Effector CD4-positive, alpha-beta T cell (primary cell): ENCODE measurements at regions not wholly inside any gene's neighbourhood (a gene's known extent, or its start where the extent isn't known, plus 50 kb on each side); places are given as distances from the start of the nearest gene placed in this dataset.
"Not testable (repeated sequence)": the region's sequence is repeated elsewhere in the genome, so short reads cannot be mapped to it uniquely, and the experiment has no call there.

Experiments used
- DNase-seq: peaks from one replicate; pipeline ENCODE4 v3.0.0-alpha.2; 2020

DNA sequence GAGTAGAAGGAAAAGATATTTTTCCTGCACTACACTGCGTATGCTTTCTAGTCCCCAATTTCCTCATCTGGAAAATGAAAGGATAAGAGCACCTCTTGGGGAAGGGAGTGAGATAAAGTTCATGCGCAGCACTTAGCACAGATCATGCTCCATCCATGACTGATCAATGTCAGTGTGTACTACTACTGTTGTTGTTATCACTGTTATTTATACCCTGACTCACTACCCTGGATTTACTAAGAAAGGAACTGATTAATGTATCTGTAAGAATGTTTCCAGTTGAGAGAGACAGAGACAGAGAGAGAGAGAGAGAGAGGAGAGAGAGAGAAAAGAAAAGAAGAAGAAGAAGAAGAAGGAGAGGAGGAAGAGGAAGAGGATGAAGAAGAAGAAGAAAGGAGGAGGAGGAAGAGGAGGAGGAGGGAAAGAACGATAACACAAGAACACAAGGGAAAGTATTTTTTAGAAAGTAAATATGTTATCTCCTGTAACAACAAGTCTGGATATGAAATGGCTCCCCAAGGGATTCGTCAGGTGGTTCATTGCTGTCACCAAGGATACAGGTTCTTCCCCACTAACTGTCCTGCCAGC is 212.2 kb upstream of the PROK2 start:
- DNase-seq = no peak

DNA sequence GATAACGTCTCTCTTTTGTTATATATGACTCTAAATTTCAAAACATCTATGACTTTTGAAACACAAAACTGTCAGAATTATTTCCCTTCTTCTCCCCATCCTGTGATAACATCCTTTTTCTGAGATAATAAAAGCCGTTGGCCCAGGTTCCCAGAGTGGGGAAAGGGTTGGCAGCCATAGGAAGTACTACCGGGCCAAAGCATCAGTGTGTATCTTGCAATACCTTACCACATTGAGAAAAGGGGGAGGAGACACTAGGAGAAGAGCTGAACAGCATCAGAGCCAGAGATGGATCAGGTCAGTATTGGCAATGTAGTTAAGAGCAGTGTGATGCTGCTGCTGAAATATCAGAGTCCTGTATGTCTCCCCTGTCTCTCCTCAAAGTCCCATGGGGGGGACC is 210.0 kb upstream of the PROK2 start:
- DNase-seq = no peak

DNA sequence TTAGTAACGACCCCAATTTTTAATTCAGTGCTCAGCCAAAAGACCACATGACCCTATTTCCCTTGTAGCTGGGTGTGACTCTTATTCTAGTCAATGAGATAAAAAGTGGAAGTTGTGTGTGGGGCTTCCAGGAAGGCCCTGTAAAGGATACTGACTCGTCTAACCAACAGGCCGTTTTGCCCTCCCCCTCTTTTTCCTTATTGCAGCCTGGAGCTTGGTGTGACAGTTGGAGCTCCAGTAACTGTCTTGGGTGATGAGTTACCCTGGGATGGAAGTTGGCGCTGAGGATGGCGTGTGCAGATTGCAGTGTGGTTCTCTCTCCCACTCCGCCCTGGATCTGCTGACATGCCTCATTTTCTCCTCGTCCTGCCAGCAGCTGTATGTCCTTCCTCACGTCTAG is 209.3 kb upstream of the PROK2 start:
- no peak for DNase-seq

DNA sequence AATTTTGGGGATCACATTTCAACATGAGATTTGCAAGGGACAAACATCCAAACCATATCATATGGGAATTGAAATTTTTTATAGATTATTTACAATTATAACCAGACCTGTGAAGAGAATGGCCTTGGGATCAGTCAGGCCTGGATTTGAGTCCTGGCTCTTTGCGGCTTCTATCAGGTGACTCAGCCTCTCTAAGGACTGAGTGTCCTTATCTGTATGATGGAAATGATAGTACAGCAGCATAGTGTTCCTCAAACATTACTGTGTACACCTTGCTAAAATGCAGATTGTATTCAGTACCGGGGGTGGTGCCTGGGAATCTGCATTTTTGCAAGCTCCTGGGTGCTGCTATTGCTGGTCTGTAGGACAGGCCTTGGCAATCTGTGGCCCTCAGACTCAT is 206.7 kb upstream of the PROK2 start:
- DNase-seq = no peak

DNA sequence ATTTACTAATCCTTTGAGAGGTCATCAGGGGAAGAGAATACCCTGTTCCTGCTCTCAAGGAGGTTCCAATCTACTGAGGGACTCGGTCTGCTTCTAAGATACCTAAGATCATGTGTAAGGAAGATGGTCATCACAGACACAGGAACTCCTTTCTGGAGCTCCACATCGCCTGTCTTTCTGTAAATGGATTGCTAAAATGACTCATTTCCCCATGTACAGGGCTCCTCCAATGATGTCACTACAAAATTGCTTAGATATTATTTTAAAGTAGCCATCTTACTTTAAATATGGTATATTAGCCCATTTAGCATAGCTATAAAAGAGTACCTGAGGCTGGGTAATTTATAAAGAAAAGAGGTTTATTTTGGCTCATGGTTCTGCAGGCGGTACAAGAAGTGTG is 206.1 kb upstream of the PROK2 start:
- DNase-seq = no peak

DNA sequence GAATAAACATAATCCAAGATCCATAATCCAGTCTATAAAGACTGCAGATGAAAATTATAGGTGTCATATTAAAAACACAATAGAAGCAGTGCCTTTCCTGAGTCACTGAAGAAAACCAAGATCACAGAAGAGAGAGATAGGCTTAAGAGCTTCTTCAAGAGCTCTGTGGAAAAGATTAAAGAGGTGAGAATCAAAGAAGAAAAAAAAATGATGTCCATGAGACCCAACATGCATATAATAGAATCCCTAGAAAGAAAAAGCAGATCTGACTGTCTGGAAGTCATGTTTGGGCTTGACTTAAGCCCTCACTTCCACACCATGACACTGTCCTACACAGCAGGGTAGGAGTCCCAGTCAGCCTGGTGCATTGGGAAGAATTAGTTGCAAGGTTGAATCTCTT is 205.6 kb upstream of the PROK2 start:
- DNase-seq = no peak

DNA sequence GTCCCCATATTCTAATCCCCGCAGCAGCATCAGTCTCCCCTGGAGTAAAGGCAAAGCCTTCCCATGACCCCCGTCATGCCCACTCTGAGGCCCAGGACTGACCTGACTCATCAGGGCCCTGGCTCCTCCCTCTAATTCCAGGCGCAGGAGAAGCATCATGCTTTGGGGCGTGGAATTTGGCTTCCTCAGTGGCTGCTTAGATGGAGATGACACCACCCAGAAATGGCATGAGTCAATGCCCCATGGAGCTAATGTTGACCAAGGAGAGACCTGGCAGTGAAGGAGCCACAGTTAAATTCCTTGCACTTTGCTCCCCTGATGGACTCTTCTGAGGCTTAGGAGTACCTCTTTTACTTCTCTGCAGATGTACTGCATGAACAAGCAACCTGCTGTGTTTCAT is 204.2 kb upstream of the PROK2 start:
- DNase-seq = no peak

DNA sequence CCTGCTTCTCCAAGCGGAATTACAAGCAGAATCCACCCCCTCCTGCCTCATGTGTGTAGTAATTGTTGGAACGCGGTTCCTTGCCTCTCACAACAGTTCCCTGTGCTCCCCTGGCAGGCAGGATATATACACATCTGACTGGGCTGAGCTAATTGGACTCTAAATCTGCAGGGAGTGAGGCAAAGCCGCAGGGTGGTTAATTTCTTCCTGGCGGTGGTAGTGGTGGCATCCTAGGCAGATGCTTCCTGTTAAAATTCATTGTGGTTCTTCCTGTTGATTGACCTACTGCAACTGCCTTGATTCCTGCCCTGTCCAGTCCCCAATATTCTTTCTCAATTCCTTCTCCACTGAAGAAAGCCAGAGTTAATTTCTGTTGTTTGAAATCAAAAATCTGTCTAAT is 202.9 kb upstream of the PROK2 start:
- DNase-seq = no peak

DNA sequence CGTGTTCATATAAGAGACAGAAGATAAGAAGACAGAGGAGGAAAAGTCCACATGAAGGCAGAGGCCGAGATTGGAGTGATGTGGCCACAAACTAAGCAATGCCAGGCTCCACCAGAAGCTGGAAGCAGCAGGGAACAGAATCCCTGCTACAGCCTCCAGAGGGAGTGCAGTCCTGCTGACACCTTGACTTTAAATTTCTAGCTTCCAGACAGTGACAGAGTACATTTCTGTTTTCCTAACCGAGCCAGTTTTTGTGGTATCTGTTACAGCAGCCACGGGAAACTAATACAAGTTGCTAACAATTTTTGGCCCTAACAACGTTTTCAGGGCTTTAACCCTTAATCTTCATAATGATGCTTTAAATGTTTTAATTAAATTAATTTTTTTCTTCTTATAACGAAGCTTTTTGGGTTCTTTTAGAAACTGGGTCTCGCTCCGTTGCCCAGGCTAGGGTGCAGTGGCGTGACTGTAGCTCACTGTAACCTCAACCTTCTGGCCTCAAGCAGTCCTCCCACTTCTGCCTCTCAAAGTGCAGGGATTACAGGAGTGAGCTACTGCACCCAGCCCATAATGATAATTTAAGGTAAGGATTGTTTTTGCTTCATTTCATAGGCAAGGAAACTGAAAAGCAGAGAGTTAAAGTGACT is 202.3 kb upstream of the PROK2 start:
- DNase-seq = no peak

DNA sequence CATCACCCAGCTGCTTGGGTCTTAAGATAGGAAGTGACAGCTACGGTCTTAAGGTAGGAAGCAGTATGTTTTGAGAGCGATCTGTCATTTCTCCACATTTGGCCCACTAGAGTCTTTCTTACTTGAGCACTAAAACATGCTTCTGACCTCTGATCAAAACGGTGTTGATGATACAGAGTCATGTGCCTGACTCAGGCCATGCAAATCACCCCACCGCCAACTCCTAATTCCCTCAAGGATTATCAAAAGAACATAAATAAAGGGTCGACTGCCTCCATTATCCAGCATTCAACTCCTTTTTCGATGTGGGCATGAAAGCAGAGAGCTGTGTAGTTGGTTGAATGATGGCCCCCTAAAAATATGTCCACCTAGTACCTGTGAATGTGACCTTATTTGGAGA is 201.7 kb upstream of the PROK2 start:
- DNase-seq = no peak

DNA sequence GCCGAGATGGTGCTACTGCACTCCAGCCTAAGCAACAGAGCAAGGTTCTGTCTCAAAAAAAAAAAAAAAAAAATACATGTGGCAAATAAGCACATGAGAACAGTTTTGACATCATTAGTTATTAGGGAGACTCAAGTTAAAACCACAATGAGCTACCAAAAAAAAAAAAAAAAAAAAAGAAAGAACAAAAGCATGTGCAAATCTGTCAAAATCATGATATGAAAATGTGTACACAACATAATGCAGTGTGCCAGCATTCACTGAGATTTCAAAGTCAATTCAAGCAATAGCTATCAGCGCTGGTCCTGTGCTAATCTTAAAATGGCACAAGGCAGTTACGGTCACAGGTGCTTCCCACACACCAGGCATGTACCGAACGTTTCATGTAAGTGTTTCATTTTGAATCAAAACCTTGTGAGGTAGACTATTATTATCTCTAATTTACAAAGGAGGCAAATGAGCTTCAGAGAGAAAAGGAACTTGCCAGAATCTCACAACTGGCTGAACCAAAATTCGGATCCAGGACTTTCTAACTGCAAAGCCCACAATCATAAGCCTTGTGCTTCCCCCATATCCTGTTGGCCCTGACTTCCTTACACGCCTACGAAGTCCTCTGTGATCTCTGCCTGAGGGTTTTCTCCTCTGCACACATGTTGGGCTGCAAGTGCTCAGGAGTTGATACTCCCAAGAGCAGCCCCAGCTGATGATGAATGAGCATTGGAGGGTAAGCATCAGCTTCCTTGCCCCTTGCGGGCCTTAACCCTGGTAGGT is 200.1 kb upstream of the PROK2 start:
- DNase-seq = no peak

DNA sequence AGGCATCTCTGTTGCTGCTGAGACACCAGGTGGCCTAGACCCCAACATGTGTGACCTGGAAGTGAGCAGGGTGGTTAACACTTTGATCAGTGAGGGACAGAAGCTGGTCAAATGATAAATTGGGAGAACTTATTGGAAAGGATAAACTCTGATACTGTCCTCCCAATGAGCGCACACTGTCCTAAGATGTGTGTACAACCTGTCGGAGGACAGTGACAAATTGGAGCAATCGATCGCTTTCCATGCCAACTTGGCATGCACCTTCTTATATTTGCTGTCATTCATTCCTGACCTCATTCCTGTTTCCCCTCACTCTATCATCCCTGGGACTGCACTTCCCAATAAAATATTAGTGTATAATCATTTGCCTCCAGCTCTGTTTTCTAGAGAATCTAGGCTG is 198.7 kb upstream of the PROK2 start:
- DNase-seq = no peak

DNA sequence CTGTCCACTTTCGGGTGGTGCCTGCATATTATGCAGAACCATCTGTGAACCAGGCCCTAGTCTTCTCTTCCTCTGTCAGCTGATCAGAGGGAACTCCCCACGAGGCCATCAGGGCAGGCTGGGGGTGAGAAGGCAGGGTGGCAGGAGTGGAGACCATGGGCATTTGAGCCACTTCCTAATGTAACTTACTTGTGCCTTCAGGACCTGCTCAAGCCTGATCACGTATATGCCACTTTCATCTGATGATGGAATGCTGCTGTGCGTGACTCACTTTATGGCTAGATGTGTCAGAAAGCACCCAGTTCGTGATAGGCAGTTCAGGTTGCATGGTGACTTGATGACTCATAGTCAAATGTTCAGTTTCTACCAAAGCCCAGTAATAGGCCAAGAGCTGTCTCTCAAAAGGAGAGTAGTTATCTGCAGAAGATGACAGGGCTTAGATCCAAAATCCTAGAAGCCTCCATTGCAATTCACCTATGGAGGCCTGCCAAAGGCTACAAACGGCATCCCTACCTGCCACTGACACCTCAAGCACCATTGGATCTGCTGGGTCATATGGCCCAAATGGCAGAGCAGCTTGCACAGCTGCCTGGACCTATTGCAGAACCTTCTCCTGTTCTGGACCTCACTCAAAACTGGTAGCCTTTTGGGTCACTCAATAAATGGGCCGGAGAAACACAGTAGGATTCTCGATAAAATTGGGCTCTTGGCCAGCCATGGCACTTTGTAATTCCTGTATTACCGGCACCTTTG is 197.7 kb upstream of the PROK2 start:
- not testable (repeated sequence) for DNase-seq

DNA sequence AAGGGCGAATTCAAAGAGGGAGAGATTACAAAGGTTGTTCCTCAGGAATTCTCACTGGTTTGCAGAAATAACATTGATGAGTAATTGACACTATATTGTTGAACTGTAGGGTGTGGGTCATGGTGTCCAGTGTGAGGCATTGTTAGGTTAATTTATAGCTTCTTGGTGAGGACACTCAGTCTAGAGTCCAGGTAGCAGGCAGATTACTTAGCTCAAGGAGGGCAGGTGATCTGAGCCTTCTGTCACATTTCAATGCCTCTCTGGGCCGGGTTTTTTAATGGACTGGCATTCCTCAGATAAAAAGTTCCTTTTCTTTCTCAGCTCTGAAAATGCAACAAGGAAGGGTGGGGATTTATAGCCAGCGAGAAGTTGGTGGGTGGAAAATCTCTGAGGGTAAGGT is 194.2 kb upstream of the PROK2 start:
- no peak for DNase-seq

DNA sequence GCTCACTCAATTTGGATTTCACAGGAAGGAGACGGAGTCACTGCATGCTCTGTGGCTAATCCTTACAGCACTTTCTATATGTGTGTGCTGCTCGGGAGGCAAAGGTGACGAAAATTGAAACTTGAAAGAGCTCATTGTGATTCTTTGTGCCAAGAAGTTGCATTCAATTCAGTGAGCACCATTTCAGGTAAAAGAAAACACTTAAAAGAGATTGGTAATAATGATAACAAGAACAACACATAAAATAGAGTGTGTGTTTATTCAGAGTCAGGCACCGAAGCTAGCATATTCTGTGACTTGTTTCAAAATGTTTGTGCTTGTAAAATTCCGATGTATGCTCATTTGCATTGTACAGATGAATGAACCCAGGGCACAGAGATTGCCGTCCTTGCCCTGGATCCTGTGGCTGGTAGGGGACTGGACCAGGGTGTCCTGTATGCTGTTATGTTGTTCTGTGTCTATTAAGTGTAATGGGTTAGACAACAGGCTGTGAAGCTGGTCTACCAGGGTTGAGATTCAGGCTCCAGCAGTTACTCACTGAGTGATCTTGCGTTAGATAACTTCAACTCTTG is 193.3 kb upstream of the PROK2 start:
- no peak for DNase-seq

DNA sequence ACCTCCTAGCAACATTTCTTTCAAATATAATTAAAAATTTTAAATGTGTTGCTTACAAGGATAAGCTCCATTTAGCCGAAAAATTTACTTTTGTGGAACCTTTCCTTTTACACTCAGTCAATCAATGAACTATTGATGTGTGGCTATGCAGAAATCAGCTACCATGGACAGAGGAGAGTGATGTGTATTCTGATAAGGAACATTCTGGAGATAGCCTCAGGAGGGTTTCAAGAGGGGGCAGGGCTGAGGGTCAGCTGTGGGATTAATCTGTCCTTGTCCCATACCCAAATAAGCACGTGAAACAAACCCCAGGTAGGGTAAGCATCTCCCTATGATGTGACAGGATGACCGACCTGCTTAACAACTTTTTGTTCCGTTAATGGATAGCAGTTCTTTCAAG is 192.6 kb upstream of the PROK2 start:
- no peak for DNase-seq

DNA sequence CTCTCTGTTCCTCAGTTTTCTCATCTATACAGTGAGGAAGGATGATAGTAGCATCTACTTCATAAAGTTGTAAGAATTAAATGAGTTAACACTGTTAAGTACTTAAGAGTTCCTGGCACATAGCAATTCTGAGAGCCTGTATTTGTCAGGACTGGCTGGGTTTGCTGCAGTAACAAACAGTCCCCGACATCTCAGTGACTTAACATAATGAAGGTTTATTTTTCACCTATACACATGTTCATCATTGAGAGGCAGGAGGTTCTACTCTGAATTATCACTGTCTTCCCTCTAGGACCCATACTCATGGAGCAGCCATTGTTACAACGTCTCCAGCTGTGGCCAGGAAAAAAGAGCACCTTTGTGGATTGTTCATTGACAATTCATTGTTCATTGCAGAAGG is 190.6 kb upstream of the PROK2 start:
- DNase-seq = no peak

DNA sequence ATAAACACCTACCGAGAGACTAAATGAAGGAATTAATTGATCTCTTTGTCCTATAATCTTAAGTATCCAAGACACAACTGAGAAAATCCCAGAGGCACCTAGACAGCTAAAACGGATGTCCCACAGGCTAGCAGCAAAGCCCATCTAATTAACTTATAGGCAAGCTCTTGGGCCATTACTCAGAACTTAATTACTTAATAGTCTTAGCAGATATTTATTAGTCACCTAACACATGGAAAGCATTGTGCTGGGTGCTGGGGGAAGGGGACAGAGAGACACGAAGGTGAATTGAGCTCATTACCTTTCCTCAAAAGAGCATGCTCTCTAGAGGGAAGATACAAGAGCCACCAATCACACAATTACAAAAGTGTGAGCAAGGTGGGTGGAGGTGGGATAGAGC is 189.8 kb upstream of the PROK2 start:
- no peak for DNase-seq

DNA sequence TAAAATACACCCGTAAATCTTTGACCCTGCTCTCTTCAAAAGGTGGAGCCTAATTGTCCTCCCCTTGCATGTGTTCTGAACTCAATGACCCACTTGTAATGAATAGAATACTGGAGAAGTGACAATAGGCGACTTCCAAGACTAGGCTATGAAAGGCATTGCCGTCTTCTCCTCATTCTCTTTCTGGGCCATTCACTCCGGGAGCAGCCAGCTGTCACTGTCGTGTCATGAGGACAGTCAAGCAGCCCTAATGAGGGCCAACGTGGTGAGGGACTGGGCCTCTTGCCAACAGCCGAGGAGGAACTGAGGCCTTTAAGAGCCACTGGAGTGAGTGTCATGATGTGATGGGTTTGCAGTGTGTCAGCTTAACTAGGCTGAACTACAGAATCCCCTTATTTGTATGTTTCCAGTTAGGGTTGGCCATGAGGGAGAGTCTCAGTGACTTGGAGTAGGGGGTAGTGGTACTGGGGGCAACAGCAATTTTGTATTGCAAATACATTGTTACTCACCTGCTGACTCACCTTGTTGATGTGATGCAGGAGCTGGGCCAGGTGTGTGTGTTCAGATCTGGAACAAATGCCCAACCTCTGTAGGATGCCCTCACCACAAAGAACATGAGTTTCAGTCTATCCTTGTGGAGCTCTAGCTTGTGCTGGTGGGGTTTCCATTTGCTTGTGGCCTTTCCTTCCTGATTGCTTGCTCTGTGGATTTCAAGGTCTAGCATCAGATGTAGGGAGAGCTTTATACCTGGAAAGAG is 188.5 kb upstream of the PROK2 start:
- no peak for DNase-seq

DNA sequence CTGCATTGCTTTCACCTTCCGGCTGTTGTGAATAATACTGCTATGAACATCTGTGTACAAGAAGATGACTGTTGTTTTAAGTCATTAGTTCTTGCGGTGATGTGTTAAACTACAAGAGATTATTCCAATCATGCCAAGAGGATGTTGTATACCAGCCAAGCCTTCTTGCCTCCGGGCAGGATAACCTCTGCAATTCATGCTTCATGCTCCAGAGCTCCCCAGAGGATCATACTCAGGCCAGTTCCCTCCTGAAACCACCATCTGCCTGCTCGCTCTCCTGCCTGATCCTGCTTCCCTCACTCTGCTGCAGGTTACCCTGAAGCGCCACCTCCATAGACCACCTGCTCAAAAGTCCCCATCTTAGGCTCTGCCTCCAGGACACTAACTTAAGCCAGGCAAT is 187.1 kb upstream of the PROK2 start:
- no peak for DNase-seq

DNA sequence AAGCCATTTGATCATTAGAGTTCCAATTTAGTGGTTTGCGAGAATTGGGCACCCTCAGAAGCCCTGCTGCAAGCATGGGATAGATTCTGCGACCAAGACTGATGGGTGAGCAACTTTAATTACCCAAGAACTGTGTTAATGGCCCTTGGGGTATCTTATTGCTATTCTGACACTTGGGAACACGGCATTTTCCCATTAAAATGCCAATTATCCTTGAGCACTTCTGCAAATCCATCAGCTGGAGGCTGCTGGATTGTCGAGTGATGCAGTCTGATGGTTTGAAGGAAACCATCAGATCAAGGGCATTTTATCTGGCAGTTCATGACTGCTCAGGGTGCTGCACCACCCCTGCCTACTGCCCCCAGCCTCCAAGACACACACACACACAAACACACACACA is 183.6 kb upstream of the PROK2 start:
- DNase-seq = no peak

DNA sequence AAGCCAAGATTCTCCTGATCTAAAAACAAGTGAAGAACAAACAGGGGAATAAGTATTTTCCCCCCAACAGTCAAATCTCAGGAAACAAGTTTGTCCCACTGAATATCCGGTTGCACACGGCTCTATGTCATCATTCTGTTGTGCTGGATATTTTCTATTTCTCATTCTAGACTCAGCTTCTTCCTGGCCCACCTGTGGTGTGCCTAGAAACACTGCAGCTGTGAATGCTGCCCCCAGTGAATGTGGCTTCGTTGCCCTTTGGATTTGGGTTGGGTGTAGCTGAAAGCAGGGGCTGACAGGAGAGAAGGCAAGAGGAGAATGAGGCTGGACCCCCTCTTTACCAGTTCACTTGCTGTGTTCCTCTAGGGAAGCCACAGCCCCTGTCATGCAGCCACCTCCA is 181.2 kb upstream of the PROK2 start:
- no peak for DNase-seq

DNA sequence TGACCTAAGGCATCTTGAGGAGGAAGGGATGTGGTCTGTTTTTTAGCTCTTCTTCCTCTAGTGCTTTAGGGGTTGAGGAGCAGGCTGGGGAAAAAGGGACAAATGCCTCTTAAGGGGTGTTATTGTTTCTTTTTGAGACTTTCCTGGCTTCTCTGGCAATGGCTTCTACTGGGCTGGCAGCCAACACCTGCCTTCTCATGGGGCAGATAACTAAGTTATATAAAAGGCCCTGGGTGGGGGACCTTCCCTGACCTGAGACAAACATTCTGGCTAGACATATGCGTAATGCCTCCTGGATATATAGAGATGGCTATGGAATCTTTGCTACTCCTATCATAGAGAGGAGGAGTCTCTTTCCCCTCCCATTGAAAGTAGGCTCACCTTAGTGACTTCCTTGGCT is 179.2 kb upstream of the PROK2 start:
- no peak for DNase-seq
